Fibroblast of gingiva (primary cell): ENCODE measurements at regions not wholly inside any gene's neighbourhood (a gene's known extent, or its start where the extent isn't known, plus 50 kb on each side); places are given as distances from the start of the nearest gene placed in this dataset.

Experiments used
- DNase-seq: peaks from one replicate; pipeline ENCODE4 v3.0.0-alpha.2; 2011; ENCODE audit warnings: low read depth

DNA sequence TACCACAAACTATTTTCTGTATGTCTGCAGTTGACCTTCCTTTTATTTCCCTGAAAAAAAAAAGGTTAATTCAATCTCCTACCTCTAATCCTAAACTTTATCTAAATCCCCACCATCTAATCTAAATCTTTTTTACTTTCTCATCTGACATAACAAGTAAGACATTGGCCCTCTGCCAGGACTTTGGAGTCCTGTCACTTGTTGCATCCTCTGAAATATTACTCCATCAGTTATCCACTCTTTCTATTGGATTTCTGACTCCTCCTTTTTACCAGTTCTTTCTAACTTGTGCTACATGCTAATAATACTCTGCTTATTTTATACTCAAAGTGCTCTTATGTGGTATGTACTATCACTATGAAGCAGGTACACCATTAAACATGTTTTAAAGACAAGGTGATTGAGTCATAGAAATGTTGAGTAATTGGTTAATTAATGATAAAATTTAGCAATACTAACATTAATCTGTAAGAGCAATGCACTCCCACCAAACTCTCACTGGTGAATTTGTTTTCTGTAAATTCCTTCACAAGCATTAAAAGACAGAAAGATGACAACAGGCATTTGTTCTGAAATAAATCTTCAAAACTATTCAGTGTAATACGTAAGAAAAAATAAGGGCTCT lies 914.2 kb upstream of the RAG2 start:
- no peak for DNase-seq

DNA sequence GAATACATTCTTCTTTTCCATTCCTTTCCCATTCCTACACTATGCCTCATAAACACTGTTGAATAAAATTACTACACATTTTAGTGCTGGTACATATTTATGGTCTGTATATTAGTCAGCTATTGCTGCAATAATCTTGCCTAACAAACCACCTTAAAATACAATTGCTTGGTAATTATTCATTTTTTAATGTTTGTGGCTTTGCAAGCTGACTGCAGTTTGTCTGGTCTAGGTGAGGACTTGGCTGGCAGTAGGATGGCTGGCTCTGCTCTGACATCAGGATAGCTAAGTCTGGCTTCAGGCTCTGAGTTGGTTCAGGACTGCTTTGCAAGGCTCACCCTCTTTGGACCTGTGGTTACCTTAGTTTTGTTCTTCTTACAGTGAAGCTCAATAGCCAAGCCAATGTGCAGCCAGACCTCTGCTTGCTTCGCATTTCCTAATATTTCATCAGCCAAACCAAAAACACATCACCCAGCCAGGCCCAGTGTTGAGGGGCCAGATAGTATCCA lies 913.4 kb upstream of the RAG2 start:
- DNase-seq = peak; percentile 48

GRCh38 chr11:37509506-37509905 lies 911.5 kb upstream of the RAG2 start:
- DNase-seq = no peak

GRCh38 chr11:37506531-37506930 lies 908.5 kb upstream of the RAG2 start:
- DNase-seq = no peak

GRCh38 chr11:37505406-37505805 lies 907.4 kb upstream of the RAG2 start:
- DNase-seq = no peak

- DNase-seq = peak; percentile 24
These were observed 906.9 kb upstream of the RAG2 start for GRCh38 chr11:37504921-37505320.

GRCh38 chr11:37504060-37504611 lies 906.1 kb upstream of the RAG2 start:
- peak; percentile 57 for DNase-seq

DNA sequence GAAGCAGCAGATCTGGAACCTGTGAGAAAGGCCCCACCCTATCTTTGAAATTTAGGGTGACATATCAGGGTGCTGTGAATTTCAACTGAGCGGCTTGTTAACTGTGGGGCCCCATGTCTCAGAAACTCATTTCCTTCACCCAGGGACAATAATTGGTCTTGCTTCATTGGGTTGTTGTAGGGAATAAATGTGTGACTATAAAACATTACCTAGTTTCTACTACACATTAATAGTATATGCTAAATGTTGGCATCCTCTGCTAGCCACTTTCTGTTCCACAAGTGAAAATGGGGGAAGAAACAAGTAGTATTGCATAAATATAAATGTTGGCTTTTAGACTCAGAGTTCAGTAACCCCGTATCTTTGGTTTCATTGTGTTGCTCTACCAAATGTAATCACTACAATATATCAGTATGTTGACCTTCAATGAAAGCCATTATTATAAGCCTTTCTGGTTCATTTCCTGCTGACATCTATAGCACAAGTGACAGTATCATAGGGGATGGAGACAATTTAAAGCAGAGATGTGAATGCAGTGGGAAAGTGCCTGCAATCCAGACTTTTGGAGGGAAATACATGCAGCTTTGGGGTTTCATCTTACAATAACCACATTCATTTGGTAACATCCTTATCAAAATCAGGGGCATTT lies 905.5 kb upstream of the RAG2 start:
- DNase-seq = no peak

DNA sequence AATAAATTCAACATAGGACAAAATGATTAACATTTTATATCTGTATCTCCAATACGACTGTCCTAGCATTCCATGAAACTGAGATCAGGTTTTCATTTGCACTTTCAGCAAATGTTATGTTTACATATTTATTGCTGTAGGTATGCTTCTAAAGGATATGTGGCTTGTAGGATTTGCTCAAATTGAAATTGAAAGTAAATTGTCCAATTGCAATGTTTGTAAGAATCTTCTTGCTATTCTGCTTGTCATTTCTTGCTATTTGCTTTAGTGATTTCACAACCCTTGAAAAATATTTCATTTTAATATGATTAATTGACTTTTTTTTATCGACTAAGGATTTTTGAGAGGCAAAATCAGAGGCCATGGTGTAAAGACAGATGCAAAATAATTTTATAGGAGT lies 904.2 kb upstream of the RAG2 start:
- no peak for DNase-seq

DNA sequence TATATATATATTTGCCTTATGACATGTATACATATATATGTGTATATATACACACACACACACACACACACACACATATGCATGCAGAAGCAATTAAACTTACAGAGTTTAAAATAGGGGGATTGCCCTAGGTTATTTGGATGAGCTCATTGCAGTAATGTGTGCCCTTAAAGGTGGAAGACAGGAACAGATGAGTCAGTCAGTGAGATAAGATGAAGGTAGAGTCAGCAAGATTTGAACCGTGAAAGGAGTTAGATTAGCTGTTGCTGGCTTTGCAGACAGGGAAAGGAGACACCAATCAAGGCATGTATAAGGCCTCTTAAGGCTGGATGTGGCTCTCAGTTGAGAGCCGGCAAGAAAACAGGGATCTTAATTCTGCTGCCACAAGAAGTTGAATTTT lies 902.4 kb upstream of the RAG2 start:
- DNase-seq = no peak

- no peak for DNase-seq
These were observed 899.3 kb upstream of the RAG2 start for GRCh38 chr11:37497326-37497725.

DNA sequence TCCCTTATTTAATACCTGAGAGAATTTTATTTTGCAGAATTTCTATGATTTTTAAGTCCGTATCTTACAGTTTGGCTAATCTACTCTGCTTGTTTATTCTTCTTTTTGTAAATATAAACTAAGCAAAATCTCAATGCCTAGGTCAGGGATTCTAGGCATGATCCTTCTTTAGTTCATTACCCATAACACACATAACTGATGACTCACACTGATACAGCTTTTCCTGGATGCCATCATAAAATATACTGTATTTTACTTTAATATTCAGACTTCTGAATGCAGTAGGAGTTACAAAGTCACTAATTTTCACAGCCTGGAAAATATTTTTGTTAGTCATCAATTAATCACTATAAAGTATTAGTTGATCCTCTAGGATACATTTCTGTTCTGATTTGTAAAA lies 898.2 kb upstream of the RAG2 start:
- no peak for DNase-seq

- no peak for DNase-seq
These were observed 886.3 kb upstream of the RAG2 start for GRCh38 chr11:37484298-37484697.

DNA sequence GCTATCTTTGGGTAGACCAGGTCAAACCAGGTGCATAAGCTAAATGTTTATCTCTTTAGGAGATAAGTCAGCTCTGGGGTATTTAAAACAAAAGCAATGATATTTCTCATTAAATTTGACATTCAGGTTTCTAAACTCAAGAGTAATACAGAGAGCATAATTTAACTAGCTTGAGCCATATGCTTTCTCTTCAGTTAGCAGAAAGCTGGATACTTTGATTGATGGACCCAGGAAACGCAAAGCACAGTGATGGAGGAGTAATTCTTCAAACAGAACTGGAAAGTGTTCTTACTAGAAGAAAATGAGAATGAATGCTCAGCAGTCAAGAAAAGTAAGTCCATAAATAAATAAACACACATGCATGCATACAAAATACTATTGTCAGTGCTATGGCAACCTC lies 885.7 kb upstream of the RAG2 start:
- no peak for DNase-seq

DNA sequence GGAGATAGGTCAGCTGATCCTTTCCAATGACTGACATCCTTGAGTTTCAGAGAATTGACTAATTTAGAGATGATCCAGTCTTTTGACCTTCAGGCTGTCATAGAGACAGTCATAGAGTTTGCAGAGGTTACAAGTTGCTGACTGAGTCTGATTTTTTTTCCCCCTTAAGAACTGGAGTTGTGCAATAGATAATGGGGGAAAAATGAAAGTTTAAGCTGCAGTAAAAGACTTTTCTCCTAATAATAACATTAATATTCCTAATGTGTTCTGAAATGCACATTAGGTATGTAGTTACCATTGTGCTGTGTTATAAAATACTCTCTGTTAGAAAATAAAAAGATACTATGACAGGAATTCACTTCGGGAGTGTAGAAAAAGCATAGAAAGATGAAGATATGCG lies 876.9 kb upstream of the RAG2 start:
- no peak for DNase-seq

GRCh38 chr11:37468344-37468743 lies 870.3 kb upstream of the RAG2 start:
- no peak for DNase-seq

GRCh38 chr11:37465221-37465620 lies 867.2 kb upstream of the RAG2 start:
- no peak for DNase-seq

GRCh38 chr11:37459456-37459855 lies 861.4 kb upstream of the RAG2 start:
- DNase-seq = no peak

GRCh38 chr11:37456746-37457145 lies 858.7 kb upstream of the RAG2 start:
- DNase-seq = no peak

DNA sequence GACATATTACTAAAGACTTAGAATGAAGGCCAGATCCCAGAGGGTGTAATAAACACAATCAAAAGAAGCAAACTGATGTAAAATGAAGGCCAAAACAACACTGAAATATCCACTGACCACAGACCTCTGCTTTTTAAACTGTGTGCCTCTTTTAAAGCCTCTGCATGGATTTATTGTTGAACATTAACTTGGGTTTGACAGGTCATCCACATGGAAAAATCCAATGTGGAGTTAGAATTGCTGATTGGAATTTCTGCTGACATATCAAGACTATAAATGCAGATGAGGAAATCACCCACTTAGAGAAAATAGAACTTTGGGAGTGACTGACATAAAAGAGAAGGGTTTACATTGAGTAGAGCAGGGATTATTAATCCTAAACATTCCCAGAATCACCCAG lies 853.9 kb upstream of the RAG2 start:
- no peak for DNase-seq

DNA sequence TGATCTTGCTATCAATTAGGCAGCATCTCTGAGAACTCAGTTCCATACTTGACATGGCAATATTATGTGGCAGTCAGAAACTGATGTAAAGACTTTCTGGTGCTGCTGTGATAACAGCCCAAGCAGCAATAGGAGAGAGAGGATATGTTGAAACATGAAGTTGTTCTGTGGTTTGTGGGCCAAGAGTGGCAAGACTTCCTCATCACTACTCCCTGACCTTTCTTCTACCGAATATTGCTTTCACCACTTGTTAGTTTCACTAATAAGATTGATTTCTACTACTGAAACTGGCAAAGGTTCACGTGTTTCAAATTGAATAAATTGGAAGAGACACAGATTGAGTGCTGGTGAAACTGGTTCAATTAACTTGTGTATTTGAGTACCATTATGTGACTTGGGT lies 852.6 kb upstream of the RAG2 start:
- DNase-seq = peak; percentile 2

- DNase-seq = peak; percentile 50
These were observed 851.1 kb upstream of the RAG2 start for GRCh38 chr11:37449146-37449545.

DNA sequence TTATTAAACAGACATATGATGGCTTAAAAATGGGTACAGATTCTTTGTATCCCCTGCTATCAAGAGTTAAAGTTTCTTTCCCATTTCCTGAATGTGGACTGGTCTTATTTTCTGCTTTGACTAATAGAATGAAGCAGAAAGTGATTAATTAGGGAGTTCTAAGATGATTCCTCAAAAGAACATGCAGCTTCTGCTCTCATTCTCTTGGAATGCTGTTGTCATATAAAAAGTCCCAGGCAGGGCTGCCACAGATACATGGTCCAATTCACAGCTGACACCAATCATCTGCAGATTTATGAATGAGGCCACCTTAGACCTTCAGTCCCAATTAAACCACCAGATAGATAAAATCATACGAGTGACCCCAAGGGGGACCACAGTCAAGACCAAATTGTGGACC lies 844.5 kb upstream of the RAG2 start:
- DNase-seq = no peak
